ENCODE measurements at regions not wholly inside any gene's neighbourhood (a gene's known extent, or its start where the extent isn't known, plus 50 kb on each side); places are given as distances from the start of the nearest gene placed in this dataset.

DNA sequence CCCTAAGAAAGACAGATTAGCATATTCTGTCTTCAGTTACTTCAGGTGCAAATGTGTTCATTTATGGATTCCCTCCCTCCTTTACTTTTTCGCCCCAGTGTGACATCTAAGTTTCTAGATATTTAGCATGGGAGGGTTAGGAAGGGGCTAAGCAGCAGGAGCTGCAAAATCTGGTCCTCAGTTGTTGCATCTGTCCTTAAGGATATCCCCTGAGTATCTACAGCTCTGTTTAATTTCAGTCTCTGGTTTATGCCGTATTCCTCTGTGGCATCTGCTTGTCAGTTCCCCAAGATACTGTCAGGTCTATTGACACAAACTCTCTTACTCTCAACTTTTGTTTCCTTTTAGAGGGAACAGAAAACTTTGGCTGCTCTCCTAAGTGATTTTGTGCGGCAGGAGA is 754.6 kb upstream of the MAP3K7 start:
- TF ChIP-seq, protein P1, sequence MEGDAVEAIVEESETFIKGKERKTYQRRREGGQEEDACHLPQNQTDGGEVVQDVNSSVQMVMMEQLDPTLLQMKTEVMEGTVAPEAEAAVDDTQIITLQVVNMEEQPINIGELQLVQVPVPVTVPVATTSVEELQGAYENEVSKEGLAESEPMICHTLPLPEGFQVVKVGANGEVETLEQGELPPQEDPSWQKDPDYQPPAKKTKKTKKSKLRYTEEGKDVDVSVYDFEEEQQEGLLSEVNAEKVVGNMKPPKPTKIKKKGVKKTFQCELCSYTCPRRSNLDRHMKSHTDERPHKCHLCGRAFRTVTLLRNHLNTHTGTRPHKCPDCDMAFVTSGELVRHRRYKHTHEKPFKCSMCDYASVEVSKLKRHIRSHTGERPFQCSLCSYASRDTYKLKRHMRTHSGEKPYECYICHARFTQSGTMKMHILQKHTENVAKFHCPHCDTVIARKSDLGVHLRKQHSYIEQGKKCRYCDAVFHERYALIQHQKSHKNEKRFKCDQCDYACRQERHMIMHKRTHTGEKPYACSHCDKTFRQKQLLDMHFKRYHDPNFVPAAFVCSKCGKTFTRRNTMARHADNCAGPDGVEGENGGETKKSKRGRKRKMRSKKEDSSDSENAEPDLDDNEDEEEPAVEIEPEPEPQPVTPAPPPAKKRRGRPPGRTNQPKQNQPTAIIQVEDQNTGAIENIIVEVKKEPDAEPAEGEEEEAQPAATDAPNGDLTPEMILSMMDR (IDR thresholded peaks at IDR 0.05; ENCODE audit: low read depth, low read length), result no peak
- no peak for TF ChIP-seq EZH2phosphoT487 (IDR thresholded peaks at IDR 0.05; ENCODE audit: low read depth)

Data from OCI-LY3 (cell line).